SK-N-SH (cell line): ENCODE measurements at regions not wholly inside any gene's neighbourhood (a gene's known extent, or its start where the extent isn't known, plus 50 kb on each side); places are given as distances from the start of the nearest gene placed in this dataset.

Experiments
- CTCF ChIA-PET: fragments of 300-600, 350-600 bp; formaldehyde crosslinking; extraction: SDS; loops from one replicate; lab custom pipeline; 2021; lab: Yijun Ruan, JAX
- POLR2A ChIA-PET: fragments of 350-600 bp; sonication (Branson Sonifier 250); formaldehyde crosslinking; extraction: SDS; loops from one replicate; lab custom pipeline; 2020; ENCODE audit warnings: antibody characterized with exemption, inconsistent platforms; lab: Yijun Ruan, JAX
- DNase-seq: peaks from one replicate; pipeline ENCODE4 v3.0.0; 2012
- H2AFZ ChIP-seq: fragments of 200-600 bp; sonication (generic); 2 replicates; pipeline ENCODE4 v1.8.1; 2016; ENCODE audit warnings: antibody characterized with exemption, mild to moderate bottlenecking, low read depth
- H3F3A ChIP-seq: fragments of 200-600 bp; sonication (generic); replicated peaks from 2 replicates; pipeline ENCODE3; 2016; ENCODE audit warnings: antibody characterized with exemption, mild to moderate bottlenecking; ENCODE audit not compliant: insufficient read depth
- H3K27ac ChIP-seq, 2 experiments: fragments of 200-500 bp in 1 of 2; fragments of 200-600 bp in 1 of 2; sonication (Bioruptor generic) in 1 of 2; sonication (generic), shearing (Covaris generic) in 1 of 2; 2 replicates each; pipeline versions ENCODE4 v1.5.1 to v1.6.1; 2014 to 2016; ENCODE audit warnings: low read depth in 2 of 2, inconsistent platforms in 1 of 2, low read length in 1 of 2, mild to moderate bottlenecking in 1 of 2, mixed read lengths in 1 of 2
- H3K27me3 ChIP-seq: fragments of 200-600 bp; sonication (generic), shearing (Covaris generic); 2 replicates; pipeline ENCODE4 v1.6.1; 2016; ENCODE audit warnings: mixed run types; ENCODE audit not compliant: insufficient read depth
- H3K36me3 ChIP-seq, 2 experiments: fragments of 200-500 bp in 1 of 2; fragments of 200-600 bp in 1 of 2; sonication (Bioruptor generic) in 1 of 2; sonication (generic) in 1 of 2; replicated peaks in 1 of 2; 2 replicates each; pipeline versions ENCODE3 to v1.5.1; 2014 to 2016; ENCODE audit warnings: low read length in 1 of 2, mild to moderate bottlenecking in 1 of 2; ENCODE audit not compliant: insufficient read depth in 2 of 2, control insufficient read depth in 1 of 2
- H3K4me1 ChIP-seq, 2 experiments: fragments of 200-500 bp in 1 of 2; fragments of 200-600 bp in 1 of 2; sonication (Bioruptor generic) in 1 of 2; sonication (generic), shearing (Covaris generic) in 1 of 2; 2 replicates each; pipeline versions ENCODE4 v1.5.1 to v1.6.1; 2014 to 2016; ENCODE audit warnings: low read depth in 1 of 2, low read length in 1 of 2, mixed run types in 1 of 2; ENCODE audit not compliant: insufficient read depth in 2 of 2, control insufficient read depth in 1 of 2
- H3K4me2 ChIP-seq: fragments of 200-600 bp; sonication (generic), shearing (Covaris generic); 2 replicates; pipeline ENCODE4 v1.6.1; 2017; ENCODE audit warnings: mixed run types
- H3K4me3 ChIP-seq, 2 experiments: fragments of 200-500 bp in 1 of 2; fragments of 200-600 bp in 1 of 2; sonication (Bioruptor generic) in 1 of 2; sonication (generic), shearing (Covaris generic) in 1 of 2; 2 replicates each; pipeline versions ENCODE4 v1.5.1 to v1.8.1; 2014 to 2016; ENCODE audit warnings: low read depth in 2 of 2, inconsistent platforms in 1 of 2, low read length in 1 of 2, mild to moderate bottlenecking in 1 of 2, mixed read lengths in 1 of 2, moderate library complexity in 1 of 2
- H3K79me2 ChIP-seq: fragments of 200-600 bp; sonication (generic); 2 replicates; pipeline ENCODE4 v1.8.1; 2017; ENCODE audit warnings: mild to moderate bottlenecking; ENCODE audit not compliant: insufficient read depth
- H3K9ac ChIP-seq: fragments of 200-600 bp; sonication (generic); 2 replicates; pipeline ENCODE4 v1.6.1; 2017; ENCODE audit warnings: mixed run types
- H3K9me2 ChIP-seq: fragments of 200-600 bp; sonication (generic); 2 replicates; pipeline ENCODE4 v1.6.1; 2017; ENCODE audit warnings: mixed run types
- H3K9me3 ChIP-seq: fragments of 200-600 bp; sonication (generic); 2 replicates; pipeline ENCODE4 v1.6.1; 2017; ENCODE audit warnings: mixed run types, mild to moderate bottlenecking, moderate library complexity
- H4K20me1 ChIP-seq: fragments of 200-600 bp; sonication (generic); 2 replicates; pipeline ENCODE4 v1.6.1; 2017; ENCODE audit warnings: mild to moderate bottlenecking, mixed run types; ENCODE audit not compliant: insufficient read depth
- ELF1 ChIP-seq: IDR thresholded peaks from 2 replicates; pipeline ENCODE4 v1.4.0; 2012
- FOSL2 ChIP-seq: IDR thresholded peaks from 2 replicates; pipeline ENCODE4 v1.4.0; 2012; ENCODE audit warnings: low read depth, mild to moderate bottlenecking, moderate library complexity, borderline replicate concordance
- FOXJ3 ChIP-seq: sonication (generic); formaldehyde crosslinking; IDR thresholded peaks from 2 replicates; pipeline ENCODE4 v1.5.1; 2020; ENCODE audit warnings: mild to moderate bottlenecking, missing genetic modification reagents
- FOXM1 ChIP-seq: IDR thresholded peaks from 2 replicates; pipeline ENCODE4 v1.4.0; 2012; ENCODE audit warnings: low read depth, mild to moderate bottlenecking
- GABPA ChIP-seq: IDR thresholded peaks from 2 replicates; pipeline ENCODE4 v1.4.0; 2012; ENCODE audit warnings: low read depth, mild to moderate bottlenecking
- GATA2 ChIP-seq: sonication (generic); formaldehyde crosslinking; IDR thresholded peaks from 2 replicates; pipeline ENCODE4 v1.5.0; 2020; ENCODE audit warnings: mild to moderate bottlenecking, missing genetic modification reagents
- MEF2A ChIP-seq: IDR thresholded peaks from 2 replicates; pipeline ENCODE4 v1.4.0; 2012; ENCODE audit warnings: low read depth, borderline replicate concordance
- MXI1 ChIP-seq: IDR thresholded peaks from 2 replicates; pipeline ENCODE4 v1.6.1; 2012; ENCODE audit warnings: mild to moderate bottlenecking, low read depth, low read length, improper control_type of control experiment
- NFIC ChIP-seq: IDR thresholded peaks from 2 replicates; pipeline ENCODE4 v1.4.0; 2012; ENCODE audit warnings: borderline replicate concordance
- PBX3 ChIP-seq: IDR thresholded peaks from 2 replicates; pipeline ENCODE4; 2012
- POLR2AphosphoS5 ChIP-seq: IDR thresholded peaks from 2 replicates; pipeline ENCODE4 v1.6.1; 2012; ENCODE audit warnings: low read depth, low read length
- RCOR1 ChIP-seq: fragments of 150-350 bp; IDR thresholded peaks from 2 replicates; pipeline ENCODE4 v1.6.1; 2017; ENCODE audit warnings: antibody characterized with exemption, low read length
- REST ChIP-seq: IDR thresholded peaks from 2 replicates; pipeline ENCODE4 v1.6.1; 2012; ENCODE audit warnings: mild to moderate bottlenecking, low read depth, low read length, moderate library complexity
- RFX5 ChIP-seq: IDR thresholded peaks from 2 replicates; pipeline ENCODE4 v1.6.1; 2012; ENCODE audit warnings: mild to moderate bottlenecking, improper control_type of control experiment, low read length
- RXRA ChIP-seq: IDR thresholded peaks from 2 replicates; pipeline ENCODE4 v1.4.0; 2012; ENCODE audit warnings: low read depth, mild to moderate bottlenecking, borderline replicate concordance
- SIN3A ChIP-seq: IDR thresholded peaks from 2 replicates; pipeline ENCODE4 v1.6.1; 2012; ENCODE audit warnings: low read depth, mild to moderate bottlenecking, low read length, moderate library complexity, borderline replicate concordance
- SMC3 ChIP-seq: IDR thresholded peaks from 2 replicates; pipeline ENCODE4 v1.6.1; 2012; ENCODE audit warnings: low read depth, low read length, improper control_type of control experiment
- TAF1 ChIP-seq: IDR thresholded peaks from 2 replicates; pipeline ENCODE4 v1.6.1; 2012; ENCODE audit warnings: low read depth, mild to moderate bottlenecking, low read length, moderate library complexity, borderline replicate concordance
- USF1 ChIP-seq: IDR thresholded peaks from 2 replicates; pipeline ENCODE4 v1.4.0; 2012; ENCODE audit warnings: low read depth, borderline replicate concordance
- USF2 ChIP-seq: fragments of 150-350 bp; IDR thresholded peaks from 2 replicates; pipeline ENCODE4 v1.6.1; 2017; ENCODE audit warnings: antibody characterized with exemption, low read length, low read depth, borderline replicate concordance
- YY1 ChIP-seq: IDR thresholded peaks from 2 replicates; pipeline ENCODE4 v1.4.0; 2012; ENCODE audit warnings: low read depth, mild to moderate bottlenecking
- ZBTB33 ChIP-seq: IDR thresholded peaks from 2 replicates; pipeline ENCODE4 v1.4.0; 2012; ENCODE audit warnings: low read depth, borderline replicate concordance
- WGBS: methylation state at CpG from one replicate; pipeline ENCODE4 v1.1.6; 2017; ENCODE audit warnings: low lambda C conversion rate; 5-methylcytosine and 5-hydroxymethylcytosine counted together

- TF ChIP-seq ZBTB33 (no peak), YY1 (no peak), MXI1 (no peak), NFIC (no peak), REST (no peak), RXRA (no peak)
Observed at GRCh38 chr6:65933390-65933789, 226.4 kb upstream of the EYS start (continued).

- no peaks in the 10 kb centered on the region for H3K9me3 ChIP-seq
- H3K9me2 ChIP-seq, result no peaks in the 10 kb centered on the region
- no peaks in the 10 kb centered on the region for H3K79me2 ChIP-seq
- H3K9ac ChIP-seq, result no peak overlapping the region
- no peaks in the 10 kb centered on the region for H3F3A ChIP-seq
- no peaks in the 10 kb centered on the region for H3K4me1 ChIP-seq
- no peak overlapping the region for H3K4me2 ChIP-seq
- no peak overlapping the region for H3K4me3 ChIP-seq
- ChIA-PET CTCF (no interaction called here), POLR2A (no interaction called here)
- no peak overlapping the region for H2AFZ ChIP-seq
- TF ChIP-seq MEF2A, result no peak
- TF ChIP-seq ELF1, result no peak
- no peak for TF ChIP-seq GATA2 (CRISPR knock-in tag)
- TF ChIP-seq RCOR1, result no peak
- no peak for TF ChIP-seq USF2
- TF ChIP-seq TAF1, result no peak
- no peak for TF ChIP-seq RFX5
- no peak for TF ChIP-seq SIN3A
- no peak for TF ChIP-seq RXRA
- no peak for TF ChIP-seq POLR2AphosphoS5
- TF ChIP-seq USF1, result no peak
- no peak for TF ChIP-seq PBX3
- TF ChIP-seq FOSL2, result no peak
- no peak for TF ChIP-seq FOXJ3 (CRISPR knock-in tag)
- no peak for TF ChIP-seq GABPA
- TF ChIP-seq FOXM1, result no peak
- TF ChIP-seq SMC3, result no peak
- H3K27me3 ChIP-seq, result no peaks in the 10 kb centered on the region
- H3K36me3 ChIP-seq, result no peaks in the 10 kb centered on the region
- DNase-seq, result no peak
- H3K27ac ChIP-seq, result no peak overlapping the region
- H4K20me1 ChIP-seq, result no peaks in the 10 kb centered on the region
- 83% methylated on average over 13 of the region's 13 CpGs for WGBS
Observed at GRCh38 chr6:65927141-65927540, 220.1 kb upstream of the EYS start.
